Activated gamma-delta T cell (primary cell): ENCODE measurements at regions not wholly inside any gene's neighbourhood (a gene's known extent, or its start where the extent isn't known, plus 50 kb on each side); places are given as distances from the start of the nearest gene placed in this dataset.

Source experiments
- DNase-seq: peaks from one replicate; lab custom pipeline; 2025; lab: John Stamatoyannopoulos, UW

DNA sequence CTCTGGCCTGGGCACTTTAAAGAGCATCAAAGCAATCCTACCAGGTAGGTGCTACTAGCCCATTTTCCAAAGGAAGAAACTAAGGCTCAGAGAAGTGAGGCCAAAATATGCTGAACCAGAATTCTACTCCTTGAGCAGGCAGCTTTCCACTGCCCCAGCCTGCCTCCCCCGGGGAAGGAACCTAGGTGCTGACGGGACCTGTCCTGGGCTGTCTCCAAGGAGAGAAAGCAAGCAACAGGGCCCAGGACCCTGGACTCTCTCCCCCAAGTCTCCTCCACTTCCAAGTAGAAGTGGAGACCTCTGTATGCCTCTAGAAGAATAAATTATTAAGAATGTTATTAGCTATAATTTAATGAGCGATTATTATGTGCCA lies 159.5 kb downstream of the MRPL14 start:
- DNase-seq = no peak

DNA sequence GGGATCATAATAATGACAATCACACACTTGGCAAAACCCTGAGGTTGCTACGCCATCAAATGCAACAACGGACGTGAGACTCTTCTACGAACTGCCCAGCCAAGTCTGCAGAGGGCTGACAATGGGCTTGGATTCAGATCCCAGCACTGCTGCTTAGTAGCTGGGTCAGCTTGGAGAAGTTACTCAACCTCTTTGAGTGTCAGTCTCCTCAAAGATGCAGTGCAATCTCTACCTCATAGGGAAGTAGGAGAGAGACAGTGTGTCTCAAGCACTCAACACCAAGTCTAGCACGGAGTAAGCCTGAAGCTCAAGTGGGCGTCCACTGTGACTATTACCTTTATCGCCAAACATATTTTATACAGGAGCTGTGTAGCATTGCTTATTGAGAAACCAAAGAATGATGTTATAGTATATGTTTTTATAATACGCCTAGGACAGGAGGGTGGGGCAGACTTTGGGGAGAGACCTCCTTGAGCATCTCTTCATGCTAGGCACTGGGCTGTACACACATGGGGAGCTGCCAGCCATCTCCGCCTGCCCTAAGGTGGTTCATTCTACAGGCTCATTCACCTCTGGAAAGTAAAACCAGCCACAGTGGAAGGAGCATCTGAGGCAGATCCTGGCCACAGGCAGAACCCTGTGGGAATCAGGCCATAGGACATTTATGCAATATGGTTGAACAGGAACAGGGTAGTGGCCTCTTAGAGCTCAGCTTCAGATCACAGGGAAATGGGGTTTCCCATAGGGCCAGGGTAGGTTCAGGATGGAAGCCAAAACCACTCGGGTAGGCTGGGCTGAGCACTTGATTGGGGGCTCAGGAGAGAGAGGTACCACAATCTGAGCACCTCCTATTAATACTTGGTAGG lies 160.2 kb downstream of the MRPL14 start:
- DNase-seq = no peak

- DNase-seq = no peak
Observed at GRCh38 chr6:43966374-43966658, 160.9 kb downstream of the MRPL14 start.

DNA sequence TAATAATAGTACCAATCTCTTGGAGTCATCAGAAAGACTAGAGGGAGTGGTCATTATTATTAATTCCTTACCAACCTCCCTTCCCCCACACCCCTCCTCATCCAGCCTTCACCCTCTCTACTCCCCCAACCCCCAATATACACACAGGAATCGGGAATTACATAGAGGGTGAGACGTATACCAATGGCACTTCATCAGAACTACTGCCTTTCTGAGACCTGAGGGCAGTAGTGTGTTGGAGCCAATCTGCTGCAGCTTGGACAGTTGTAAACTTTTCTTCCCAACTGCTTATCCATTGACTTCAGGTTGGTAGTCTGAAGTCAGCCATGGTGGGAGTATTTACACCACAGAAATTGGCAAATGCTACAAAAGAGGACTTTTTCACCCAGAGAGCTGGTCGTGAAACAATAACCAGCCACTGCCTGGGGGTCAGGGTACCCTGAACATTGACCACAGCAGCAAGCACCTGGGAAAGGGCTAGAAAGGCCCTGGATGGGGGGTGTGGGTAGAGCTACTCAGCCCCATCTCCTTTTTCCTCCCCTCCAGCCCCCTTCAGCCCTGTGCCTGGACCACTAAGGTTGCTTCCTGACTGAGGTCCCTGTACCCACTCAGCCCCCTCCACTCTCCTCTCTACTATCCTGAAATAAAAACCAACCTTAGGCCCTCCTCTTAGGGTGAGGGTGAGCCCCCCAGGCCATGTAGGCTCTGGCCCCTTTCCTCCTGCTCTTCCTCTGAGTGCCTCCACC lies 161.5 kb downstream of the MRPL14 start:
- DNase-seq = no peak

DNA sequence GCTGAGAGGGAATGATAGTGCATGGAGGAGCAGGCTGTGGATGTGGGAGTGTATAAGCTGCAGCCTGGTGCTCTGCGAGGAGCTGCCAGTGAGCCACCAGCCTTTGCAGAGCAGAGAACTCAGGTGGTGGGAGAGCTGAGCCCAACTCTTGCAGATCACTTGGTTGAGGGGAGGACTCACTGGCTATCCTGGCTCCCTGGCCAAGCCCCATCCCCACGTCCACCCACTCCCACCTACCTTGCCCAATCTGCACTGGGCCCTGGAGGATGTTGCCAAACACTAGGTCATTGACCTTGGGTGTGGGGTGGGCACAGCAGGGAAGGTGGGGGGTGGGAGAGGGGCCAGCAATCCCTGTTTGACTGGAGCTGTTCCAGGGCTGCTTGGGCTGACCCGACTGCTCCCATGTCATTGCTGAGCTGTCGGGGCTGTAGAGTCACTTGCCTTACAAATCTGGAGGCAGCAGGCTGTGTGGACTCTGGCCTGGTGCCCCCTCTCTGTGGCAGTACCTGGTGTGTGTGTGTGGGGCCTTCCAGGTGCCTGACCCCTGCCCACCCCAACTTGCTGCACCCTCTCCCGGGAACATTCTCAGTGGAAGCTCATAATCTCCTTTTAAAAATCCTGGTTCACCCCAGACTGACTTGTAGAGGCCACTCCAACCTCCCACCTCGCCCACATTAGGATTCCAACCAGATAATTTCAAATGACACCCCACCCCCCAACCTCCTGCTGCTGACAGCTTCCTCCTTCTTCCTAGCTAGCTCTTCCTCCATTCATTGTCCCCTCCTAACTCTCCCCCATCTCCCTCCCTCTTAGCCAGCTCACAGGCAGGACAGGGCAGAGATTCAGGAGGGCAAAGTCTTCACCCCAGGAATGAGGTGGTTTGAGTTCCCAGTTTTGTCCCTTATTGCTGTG lies 162.3 kb downstream of the MRPL14 start:
- DNase-seq = no peak

DNA sequence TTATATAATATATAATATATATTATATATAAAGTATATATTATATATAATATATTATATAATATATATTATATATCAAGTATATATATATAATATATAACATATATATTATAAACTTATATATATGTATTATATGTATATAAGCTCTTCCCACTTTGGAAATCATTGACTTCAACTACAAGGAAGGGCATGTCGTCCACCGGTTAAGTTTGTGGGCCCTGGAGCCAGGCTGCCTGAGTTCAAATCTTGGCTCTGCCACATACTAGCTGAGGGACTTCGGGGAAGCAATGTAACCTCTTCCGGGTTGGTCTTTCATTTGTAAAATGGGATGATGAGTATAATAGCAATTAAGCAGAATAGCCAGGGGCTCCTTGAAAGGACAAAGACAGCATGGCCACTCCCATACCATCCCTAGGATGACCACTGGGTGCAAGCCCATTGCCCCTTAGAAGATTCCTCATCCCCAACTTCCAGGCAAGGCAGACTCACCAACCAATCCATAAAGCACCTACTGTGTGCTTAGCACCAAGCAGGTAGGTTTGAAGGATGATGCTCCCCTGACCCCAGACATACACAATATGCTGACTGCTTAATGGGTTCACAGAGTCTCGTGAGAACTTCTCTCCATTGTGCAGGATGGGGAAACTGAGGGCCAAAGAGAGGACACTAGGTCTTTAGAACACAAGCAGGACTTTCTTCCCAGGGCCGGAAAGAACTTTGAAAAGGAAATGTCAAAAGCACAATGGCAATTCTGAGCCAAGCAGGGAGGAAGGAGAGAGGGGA lies 163.2 kb downstream of the MRPL14 start:
- DNase-seq = no peak

- no peak for DNase-seq
Observed at GRCh38 chr6:43963203-43963602, 164.0 kb downstream of the MRPL14 start.

DNA sequence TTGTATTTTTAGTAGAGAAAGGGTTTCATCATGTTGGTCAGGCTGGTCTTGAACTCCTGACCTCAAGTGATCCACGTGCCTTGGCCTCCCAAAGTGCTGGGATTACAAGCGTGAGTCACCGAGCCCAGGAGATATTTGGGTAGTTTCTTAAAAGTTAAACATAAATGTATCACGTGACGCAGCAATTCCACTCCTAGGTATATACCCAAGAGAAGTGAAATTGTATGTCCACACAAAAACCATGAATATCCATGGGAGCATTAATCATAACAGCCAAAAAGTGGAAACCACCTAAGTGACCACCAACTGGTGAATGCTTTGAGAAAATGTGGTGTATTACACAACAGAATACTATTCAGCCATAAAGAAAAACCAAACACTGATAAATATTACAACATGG lies 164.8 kb downstream of the MRPL14 start:
- DNase-seq = no peak

GRCh38 chr6:43957273-43957672 lies 170.0 kb downstream of the MRPL14 start:
- DNase-seq = no peak

GRCh38 chr6:43956478-43956877 lies 170.8 kb downstream of the MRPL14 start:
- DNase-seq = no peak

GRCh38 chr6:43954311-43955131 lies 172.7 kb downstream of the MRPL14 start:
- no peak for DNase-seq

- DNase-seq = no peak
Observed at GRCh38 chr6:43953794-43954310, 173.4 kb downstream of the MRPL14 start.

DNA sequence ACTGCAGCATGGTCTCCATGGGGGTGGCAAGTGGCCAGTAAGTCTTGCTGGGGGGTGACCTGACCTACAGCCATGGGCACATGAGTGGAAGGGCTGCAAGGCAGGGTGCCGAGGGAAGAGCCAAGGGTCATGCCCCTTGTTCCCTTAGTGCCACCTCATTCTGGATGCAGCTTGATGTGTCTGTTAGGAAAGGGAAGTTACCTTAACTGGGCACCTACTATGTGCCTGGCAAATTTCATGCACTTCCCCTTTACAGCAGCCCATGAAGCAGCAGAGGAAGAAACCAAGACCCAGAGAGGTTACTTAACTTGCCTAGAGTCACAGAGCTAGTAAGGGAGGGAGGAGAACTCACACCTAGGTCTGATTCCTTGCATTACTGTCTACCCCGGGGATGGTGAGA lies 174.0 kb downstream of the MRPL14 start:
- DNase-seq = no peak

GRCh38 chr6:43952746-43953145 lies 174.5 kb downstream of the MRPL14 start:
- DNase-seq = no peak

GRCh38 chr6:43951756-43952675 lies 175.2 kb downstream of the MRPL14 start:
- DNase-seq = no peak

DNA sequence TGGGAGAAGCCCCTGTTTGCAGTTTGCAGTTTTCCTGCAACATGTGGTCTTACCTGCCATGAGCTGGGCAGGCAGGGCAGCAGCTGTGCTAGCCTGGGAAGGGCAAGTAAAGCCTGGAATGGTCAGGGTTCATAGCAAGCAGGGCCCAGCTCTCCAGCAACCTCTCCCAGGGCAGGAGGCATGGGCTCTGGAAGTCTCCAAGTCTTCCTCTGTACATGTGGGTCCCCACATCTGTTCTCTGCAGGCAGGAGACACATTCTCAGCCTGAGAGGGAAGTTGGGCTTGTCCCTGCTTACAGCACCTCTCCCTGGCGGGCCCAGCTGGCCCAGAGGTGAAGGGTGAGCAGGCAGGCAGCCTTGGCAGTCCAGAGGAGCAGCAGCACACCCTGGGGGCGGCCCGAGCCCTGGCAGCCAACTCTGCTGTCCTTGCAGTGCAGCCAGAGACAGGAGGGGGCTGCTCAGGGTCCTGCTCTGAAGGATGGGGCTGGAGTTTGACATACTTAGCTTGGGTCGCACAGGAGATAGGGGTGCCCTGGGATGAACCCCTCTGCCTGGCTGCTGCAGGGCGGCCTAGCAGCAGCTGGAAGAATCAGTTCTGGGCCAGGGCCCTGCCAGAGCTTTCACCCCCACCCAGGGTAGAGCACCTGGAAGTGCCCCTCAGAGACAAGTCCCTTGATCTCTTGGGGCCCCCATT lies 176.0 kb downstream of the MRPL14 start:
- DNase-seq = no peak

DNA sequence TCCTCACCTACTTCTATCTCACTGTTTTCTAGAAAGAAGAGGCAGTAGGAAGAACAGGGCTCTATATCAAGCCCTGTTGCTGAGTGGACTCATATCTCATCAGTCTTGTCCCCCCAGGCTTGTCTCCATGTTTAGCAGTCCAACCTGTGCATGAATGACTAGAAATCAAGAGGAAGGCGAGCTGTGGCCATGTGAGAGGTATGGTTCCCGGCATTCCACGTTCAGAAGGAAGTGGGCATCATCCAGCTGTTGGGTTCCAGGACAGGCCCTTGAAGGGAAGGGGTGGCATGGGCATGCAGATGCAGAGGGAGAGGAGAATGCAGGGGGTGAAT lies 176.6 kb downstream of the MRPL14 start:
- DNase-seq = no peak

DNA sequence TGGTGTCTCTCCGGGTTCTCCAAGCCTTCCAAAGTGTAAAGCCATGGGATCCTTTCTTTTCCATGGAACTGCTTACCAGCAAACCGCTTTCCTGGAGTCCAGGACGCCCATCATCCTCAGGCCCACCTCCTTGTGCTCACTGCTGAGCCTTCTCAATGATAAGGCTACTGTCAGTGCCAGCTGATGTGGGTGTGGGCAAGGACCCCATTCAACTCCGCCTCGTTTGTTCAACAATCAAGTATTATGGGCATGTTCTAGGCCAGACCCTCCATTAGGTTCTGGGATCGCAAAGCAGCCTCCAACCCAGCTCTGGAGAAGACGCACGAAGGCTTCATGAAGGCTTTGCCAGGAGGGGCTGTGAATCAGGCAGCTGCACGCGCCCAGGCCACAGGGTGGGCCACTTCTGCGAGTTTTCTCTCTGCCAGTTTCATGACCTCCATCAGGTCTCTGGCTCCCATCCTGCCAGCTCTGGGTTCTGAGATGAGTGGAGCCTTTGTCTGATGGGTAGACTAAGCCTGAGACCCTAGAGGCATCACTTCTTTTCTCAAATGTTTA lies 177.1 kb downstream of the MRPL14 start:
- no peak for DNase-seq

- no peak for DNase-seq
Observed at GRCh38 chr6:43949551-43949991, 177.7 kb downstream of the MRPL14 start.
